GM18517 (cell line): ENCODE measurements at regions not wholly inside any gene's neighbourhood (a gene's known extent, or its start where the extent isn't known, plus 50 kb on each side); places are given as distances from the start of the nearest gene placed in this dataset.
"Not testable (repeated sequence)": the region's sequence is repeated elsewhere in the genome, so short reads cannot be mapped to it uniquely, and the experiment has no call there.

Experiments used
- ATAC-seq: cut with Tn5 transposase; IDR thresholded peaks from one replicate; pipeline ENCODE4 v1.9.1; 2021; ENCODE audit warnings: mild to moderate bottlenecking, moderate library complexity; ENCODE audit not compliant: unreplicated experiment

DNA sequence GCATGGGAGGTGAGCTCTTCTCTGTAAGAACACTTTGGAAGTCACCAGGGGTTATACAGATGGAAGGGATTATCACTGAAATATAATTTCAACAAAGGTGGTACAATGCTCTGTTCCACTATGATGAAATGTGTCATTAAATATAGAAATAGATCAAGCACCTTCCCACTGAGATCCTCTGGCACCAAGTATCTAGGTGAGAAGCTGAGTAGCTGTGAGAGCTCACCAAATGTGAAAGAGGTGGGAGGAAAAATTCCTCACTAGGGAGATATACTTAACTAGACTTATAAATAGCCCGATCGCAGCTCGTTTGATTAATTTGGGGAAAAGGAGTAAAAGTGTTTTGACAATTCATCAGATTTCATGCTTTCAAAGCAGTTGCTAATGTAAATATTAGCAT is 247.6 kb downstream of the SMAD2 start:
- no peak for ATAC-seq

GRCh38 chr18:47680488-47680887 is 250.0 kb downstream of the SMAD2 start:
- ATAC-seq, result peak; percentile 78

- peak; percentile 17 for ATAC-seq
Observed at GRCh38 chr18:47679864-47680263, 250.6 kb downstream of the SMAD2 start.

DNA sequence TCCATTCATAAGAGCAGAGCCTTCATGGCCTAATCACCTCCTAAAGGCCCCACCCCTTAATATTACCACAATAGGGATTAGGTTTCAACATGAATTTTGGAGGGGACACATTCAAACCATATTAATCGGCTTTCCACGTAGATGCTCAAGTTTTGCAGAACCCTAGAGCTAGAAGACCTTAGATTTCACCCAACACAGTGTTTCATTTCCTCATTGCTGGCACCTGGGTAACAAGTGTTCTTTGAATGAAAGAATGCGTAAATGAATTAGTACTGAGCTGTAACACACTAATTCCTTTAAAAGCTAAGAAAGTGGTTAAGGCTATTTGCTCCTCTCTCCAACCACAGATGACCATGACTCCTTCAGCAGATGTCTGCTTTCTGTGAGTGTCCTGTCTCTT is 252.5 kb downstream of the SMAD2 start:
- no peak for ATAC-seq

- ATAC-seq, result no peak
Observed at GRCh38 chr18:47669815-47670214, 260.6 kb downstream of the SMAD2 start.

- ATAC-seq, result no peak
Observed at GRCh38 chr18:47658498-47658897, 272.0 kb downstream of the SMAD2 start.

- ATAC-seq, result no peak
Observed at GRCh38 chr18:47654988-47655387, 275.5 kb downstream of the SMAD2 start.

DNA sequence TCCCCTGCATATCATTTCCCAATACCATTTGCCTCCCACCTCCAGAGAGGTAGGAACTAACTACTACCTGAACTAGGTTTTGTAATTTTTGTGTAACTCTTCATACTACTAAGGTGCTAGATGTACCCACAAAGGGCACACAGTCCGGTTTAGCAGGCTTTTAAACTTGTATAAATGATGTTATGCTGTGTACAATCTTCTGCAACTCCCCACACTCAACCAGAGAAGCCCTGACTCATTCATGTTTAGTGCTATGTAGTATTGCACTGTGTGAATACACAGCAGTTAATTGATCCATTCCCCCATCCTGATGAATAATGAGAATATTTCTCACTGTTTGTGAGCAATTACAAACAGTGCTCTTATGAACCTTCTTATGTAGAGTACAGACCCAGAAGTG is 285.6 kb downstream of the SMAD2 start:
- no peak for ATAC-seq

- ATAC-seq, result not testable (repeated sequence)
Observed at GRCh38 chr18:47637551-47637950, 292.9 kb downstream of the SMAD2 start.

DNA sequence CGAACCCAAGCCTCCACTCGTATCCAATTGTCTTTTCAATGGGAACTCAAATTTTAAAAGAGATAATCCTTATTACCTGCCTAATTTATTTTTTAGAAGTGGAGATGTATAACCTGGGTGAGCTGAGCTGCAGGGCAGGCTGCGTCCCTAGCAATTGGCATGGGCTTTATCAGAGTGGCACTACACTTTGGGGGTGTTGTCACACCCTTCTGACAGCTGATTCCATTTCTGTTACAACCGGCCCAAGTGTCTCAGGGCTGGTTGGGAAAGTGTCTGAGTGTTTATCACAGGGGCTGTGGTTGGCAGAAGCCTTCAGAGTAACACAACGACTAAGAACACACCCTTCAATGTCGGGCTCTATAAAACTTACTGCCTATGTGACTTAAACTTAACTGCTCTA is 295.0 kb downstream of the SMAD2 start:
- ATAC-seq, result no peak

GRCh38 chr18:47632970-47633635 is 297.4 kb downstream of the SMAD2 start:
- no peak for ATAC-seq

- no peak for ATAC-seq
Observed at GRCh38 chr18:47628893-47629292, 301.6 kb downstream of the SMAD2 start.

- ATAC-seq, result no peak
Observed at GRCh38 chr18:47628240-47628781, 302.1 kb downstream of the SMAD2 start.

GRCh38 chr18:47627030-47627429 is 303.4 kb downstream of the SMAD2 start:
- no peak for ATAC-seq

DNA sequence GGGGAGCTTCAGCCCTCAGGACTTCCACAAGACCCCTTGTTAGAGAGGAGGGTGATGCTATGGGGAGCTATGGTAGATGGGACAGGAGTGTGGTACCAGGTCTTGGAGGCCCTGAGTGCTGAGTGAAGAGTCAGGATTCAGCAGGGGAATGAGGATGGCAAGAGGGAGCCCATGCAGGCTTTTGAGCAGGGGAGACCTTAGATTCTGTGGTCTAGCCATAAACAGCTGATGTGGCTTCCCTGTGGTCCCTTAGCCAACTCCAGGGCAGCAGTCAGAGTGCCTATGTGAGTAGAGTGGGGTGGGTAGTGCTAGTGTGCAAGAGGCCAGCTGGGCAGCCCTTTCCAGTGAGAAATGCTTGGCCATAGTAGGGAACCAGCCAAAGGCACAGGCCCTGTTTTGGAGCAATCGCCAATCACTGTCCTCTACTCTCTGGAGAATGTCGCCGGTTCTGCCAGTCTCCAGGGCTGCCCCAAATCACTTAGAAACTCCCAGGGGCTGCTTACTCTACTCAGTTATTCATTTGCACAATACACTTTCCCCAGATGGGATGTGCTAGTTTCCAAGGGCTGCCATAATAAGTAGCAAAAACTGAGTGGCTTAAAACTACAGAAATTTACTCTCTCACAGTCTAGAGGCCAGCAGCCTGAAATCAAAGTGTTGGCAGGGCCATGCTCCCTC is 310.5 kb downstream of the SMAD2 start:
- ATAC-seq, result no peak

DNA sequence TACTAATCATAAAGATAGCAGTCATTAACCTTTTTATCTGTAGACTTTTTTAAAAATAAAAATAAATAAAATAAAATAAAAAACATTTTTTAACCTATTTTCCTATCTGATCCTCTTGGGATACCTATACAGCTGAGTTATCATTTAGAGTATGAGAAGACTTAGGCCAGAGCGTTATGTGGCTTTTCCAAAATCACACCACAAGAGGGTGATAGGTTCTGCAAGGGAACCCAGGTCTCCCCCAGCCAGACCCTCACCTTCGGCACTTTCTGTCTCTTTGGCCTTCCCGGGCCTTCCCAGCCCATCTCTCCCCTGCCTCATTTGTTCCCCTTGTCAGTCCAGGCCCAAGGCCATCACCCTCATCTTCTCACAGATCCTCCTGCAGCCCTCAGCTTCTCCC is 311.7 kb downstream of the SMAD2 start:
- ATAC-seq, result no peak

- ATAC-seq, result no peak
Observed at GRCh38 chr18:47615043-47615442, 315.4 kb downstream of the SMAD2 start.

GRCh38 chr18:47613929-47614328 is 316.5 kb downstream of the SMAD2 start:
- ATAC-seq, result no peak

- ATAC-seq, result no peak
Observed at GRCh38 chr18:47611649-47612048, 318.8 kb downstream of the SMAD2 start.

DNA sequence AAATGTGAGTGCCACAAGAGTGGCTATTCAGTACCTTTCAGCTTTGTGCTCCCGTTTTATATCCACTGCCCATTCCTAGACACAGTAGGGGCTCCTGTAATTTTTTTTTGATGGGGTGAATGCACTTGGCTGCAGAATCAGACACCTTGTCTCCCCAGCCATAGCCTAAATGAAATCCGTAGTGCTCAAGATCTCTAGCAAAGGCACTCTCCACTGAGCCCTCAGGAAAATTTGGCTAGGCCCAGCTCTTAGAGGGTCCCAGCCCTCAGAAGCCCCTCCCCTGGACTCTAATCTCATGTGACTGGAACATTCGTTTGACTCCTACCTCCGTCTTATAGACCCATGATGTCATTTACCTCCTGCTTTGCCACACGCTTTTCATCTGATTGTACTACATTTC is 323.9 kb downstream of the SMAD2 start:
- no peak for ATAC-seq

- ATAC-seq, result no peak
Observed at GRCh38 chr18:47605093-47605492, 325.4 kb downstream of the SMAD2 start.

DNA sequence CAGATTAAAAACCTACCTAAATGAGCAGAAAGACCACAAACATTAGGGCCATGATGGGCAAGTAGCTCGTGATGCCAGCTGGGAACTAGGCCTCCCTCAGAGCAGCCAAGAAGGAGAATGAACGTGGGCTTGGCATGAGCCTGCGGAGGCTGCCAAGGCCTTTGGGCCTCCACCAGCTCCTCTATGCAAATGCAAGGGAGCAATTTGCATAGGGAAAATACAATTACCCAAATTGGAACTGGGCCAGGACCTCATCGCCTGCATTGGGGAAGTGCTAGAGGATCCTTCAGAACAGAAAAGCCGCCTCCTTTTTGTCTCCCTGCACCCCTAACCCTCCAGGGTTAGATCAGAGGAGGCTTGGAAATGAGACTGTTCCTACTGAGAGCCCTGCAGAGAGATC is 326.4 kb downstream of the SMAD2 start:
- no peak for ATAC-seq
